HG03039 (cell line): ENCODE measurements at regions not wholly inside any gene's neighbourhood (a gene's known extent, or its start where the extent isn't known, plus 50 kb on each side); places are given as distances from the start of the nearest gene placed in this dataset.

Experiments used
- ATAC-seq: cut with Tn5 transposase; IDR thresholded peaks from one replicate; pipeline ENCODE4 v1.9.1; 2021; ENCODE audit warnings: mild to moderate bottlenecking, moderate library complexity; ENCODE audit not compliant: unreplicated experiment

GRCh38 chr3:72442759-72443158 is 405.5 kb downstream of the SHQ1 start:
- no peak for ATAC-seq

- ATAC-seq: no peak
Observed at GRCh38 chr3:72441284-72441994, 406.8 kb downstream of the SHQ1 start.

GRCh38 chr3:72440491-72440890 is 407.8 kb downstream of the SHQ1 start:
- ATAC-seq: no peak

GRCh38 chr3:72439321-72440183 is 408.7 kb downstream of the SHQ1 start:
- ATAC-seq: peak; percentile 53

- ATAC-seq: no peak
Observed at GRCh38 chr3:72437661-72438406, 410.4 kb downstream of the SHQ1 start.

- no peak for ATAC-seq
Observed at GRCh38 chr3:72436863-72437592, 411.2 kb downstream of the SHQ1 start.

- ATAC-seq: no peak
Observed at GRCh38 chr3:72434296-72434695, 413.9 kb downstream of the SHQ1 start.

- ATAC-seq: no peak
Observed at GRCh38 chr3:72432246-72432645, 416.0 kb downstream of the SHQ1 start.

- ATAC-seq: no peak
Observed at GRCh38 chr3:72429589-72430353, 418.5 kb downstream of the SHQ1 start.

GRCh38 chr3:72428803-72429202 is 419.4 kb downstream of the SHQ1 start:
- no peak for ATAC-seq

- ATAC-seq: no peak
Observed at GRCh38 chr3:72427624-72428023, 420.6 kb downstream of the SHQ1 start.

GRCh38 chr3:72426618-72427397 is 421.4 kb downstream of the SHQ1 start:
- ATAC-seq: peak; percentile 61

GRCh38 chr3:72423643-72424042 is 424.6 kb downstream of the SHQ1 start:
- ATAC-seq: no peak

GRCh38 chr3:72421786-72422185 is 426.5 kb downstream of the SHQ1 start:
- no peak for ATAC-seq

GRCh38 chr3:72421126-72421525 is 427.1 kb downstream of the SHQ1 start:
- ATAC-seq: no peak

- ATAC-seq: no peak
Observed at GRCh38 chr3:72418856-72419255, 429.4 kb downstream of the SHQ1 start.

GRCh38 chr3:72418244-72418643 is 430.0 kb downstream of the SHQ1 start:
- ATAC-seq: no peak

GRCh38 chr3:72414481-72415016 is 433.7 kb downstream of the SHQ1 start:
- no peak for ATAC-seq

- ATAC-seq: no peak
Observed at GRCh38 chr3:72413228-72413627, 435.0 kb downstream of the SHQ1 start.
